ENCODE measurements at regions not wholly inside any gene's neighbourhood (a gene's known extent, or its start where the extent isn't known, plus 50 kb on each side); places are given as distances from the start of the nearest gene placed in this dataset.

DNA sequence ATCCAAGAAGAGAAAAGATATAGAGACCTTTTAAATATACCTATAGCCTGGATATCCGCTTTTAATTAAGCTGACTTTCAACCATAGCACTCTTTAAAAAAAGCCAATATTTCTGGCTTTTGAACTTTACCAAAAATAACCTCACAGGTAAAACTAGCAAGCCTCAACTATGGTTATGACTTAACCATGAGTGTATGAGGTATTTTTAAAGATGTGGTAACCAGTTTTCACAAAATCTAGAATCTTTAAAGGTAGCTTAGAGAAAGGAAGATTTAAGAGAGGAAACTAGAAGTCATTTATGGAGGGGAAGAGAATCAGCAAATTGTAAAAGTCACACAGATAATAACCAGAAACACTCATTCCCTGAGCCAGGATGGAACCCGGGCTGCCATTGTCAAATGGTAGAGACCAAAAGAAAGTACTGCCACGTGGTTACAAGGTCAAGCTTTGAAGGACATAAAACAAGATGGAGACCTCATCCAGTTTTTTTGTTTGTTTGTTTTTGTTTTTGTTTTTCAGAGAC lies 288.4 kb upstream of the RGS18 start:
- no peak for DNase-seq (ENCODE audit: low read depth, low spot score)
- Histone ChIP-seq H3K27me3 (replicated peaks in 1 of 2; ENCODE audit: control insufficient read depth in 2 of 2, insufficient read depth in 2 of 2, low read length in 1 of 2) (no peaks in the 10 kb centered on the region), H3K4me2 (ENCODE audit: control insufficient read depth, insufficient read depth) (no peak overlapping the region), H3K9me3 (replicated peaks; ENCODE audit: control insufficient read depth, insufficient read depth, low read length) (no peaks in the 10 kb centered on the region), H2AFZ (ENCODE audit: control insufficient read depth, low read depth, low read length) (no peak overlapping the region), H3K4me1 (ENCODE audit: control insufficient read depth, insufficient read depth, low read length) (no peaks in the 10 kb centered on the region), H3K36me3 (ENCODE audit: control insufficient read depth in 2 of 2, insufficient read depth in 2 of 2, low read length in 1 of 2) (no peaks in the 10 kb centered on the region), H3K9ac (ENCODE audit: control insufficient read depth, insufficient read depth, low read length) (no peak overlapping the region), H3K4me3 (no peak overlapping the region), H4K20me1 (ENCODE audit: control insufficient read depth, insufficient read depth) (no peaks in the 10 kb centered on the region), H3K79me2 (ENCODE audit: control insufficient read depth, insufficient read depth, low read length) (no peaks in the 10 kb centered on the region), H3K27ac (ENCODE audit: control insufficient read depth, insufficient read depth) (no peak overlapping the region)
- BruUV-seq (replicated peaks): no TSS peak
- intact Hi-C loops (cut with micrococcal nuclease; ENCODE audit: unreplicated experiment): no loop called here
- POLR2A ChIA-PET: interaction anchor here (0.6 kb wide), 1 partner anchor 12 kb away, joined by 3 read pairs; no protein-coding TSS in a partner anchor
- RAD21 ChIA-PET (ENCODE audit: unreplicated experiment): interaction anchor here (1.1 kb wide), 1 partner anchor 9 kb away, joined by 3 read pairs; no protein-coding TSS in a partner anchor
- CTCF ChIA-PET: no interaction called here
- 12% methylated on average over 3 of the region's 3 CpGs for WGBS (ENCODE audit: insufficient coverage, insufficient replicate concordance, low lambda C conversion rate, missing lambda C conversion rate)
- FAIRE-seq: no peak
- in situ Hi-C loops (cut with MboI): no loop called here
- TF ChIP-seq RUNX3 (IDR thresholded peaks at IDR 0.05; ENCODE audit: low read length): peak; percentile 33; the same call in 1 of the 2 replicates
- TF ChIP-seq JUNB (IDR thresholded peaks at IDR 0.05): peak; percentile 25; the same call in 1 of the 2 replicates
- no peak for TF ChIP-seq NRF1 (conservative IDR thresholded peaks at IDR 0.05; ENCODE audit: low read depth, low read length)
- TF ChIP-seq MEF2A (IDR thresholded peaks at IDR 0.05; ENCODE audit: insufficient read depth, low read depth, low read length): 0 out of 2 replicates have a peak, but pooled peaks have one; percentile 65
- TF ChIP-seq, protein P1, sequence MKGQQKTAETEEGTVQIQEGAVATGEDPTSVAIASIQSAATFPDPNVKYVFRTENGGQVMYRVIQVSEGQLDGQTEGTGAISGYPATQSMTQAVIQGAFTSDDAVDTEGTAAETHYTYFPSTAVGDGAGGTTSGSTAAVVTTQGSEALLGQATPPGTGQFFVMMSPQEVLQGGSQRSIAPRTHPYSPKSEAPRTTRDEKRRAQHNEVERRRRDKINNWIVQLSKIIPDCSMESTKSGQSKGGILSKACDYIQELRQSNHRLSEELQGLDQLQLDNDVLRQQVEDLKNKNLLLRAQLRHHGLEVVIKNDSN (IDR thresholded peaks at IDR 0.05; ENCODE audit: borderline replicate concordance, extremely low read length, insufficient read depth, low read depth, low read length): no peak
- peak; percentile 27 for ATAC-seq
- SMC1A ChIA-PET (ENCODE audit: uncharacterized antibody, unreplicated experiment): interaction anchor here (0.9 kb wide), 1 partner anchor 7 kb away, joined by 3 read pairs; no protein-coding TSS in a partner anchor

DNA sequence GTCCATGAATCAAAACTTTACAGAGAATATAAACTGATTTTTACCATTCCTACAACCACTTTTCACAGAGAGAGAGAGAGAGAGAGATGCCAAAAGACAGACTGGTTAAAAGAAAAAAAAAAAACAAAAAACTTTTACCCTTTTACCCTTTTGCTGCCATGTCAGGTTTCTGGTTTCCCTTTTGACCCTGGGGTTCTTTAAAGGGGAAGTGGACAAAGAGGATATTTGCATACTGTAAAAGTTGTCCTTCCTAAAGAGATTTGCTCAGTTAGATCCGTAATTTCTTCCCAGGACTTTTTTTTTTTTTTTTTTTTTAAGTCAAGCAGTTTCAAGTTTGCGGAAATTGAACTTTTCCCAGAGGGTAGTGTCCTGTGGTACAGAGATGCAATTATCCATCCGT lies 287.8 kb upstream of the RGS18 start:
- CTCF ChIA-PET: no interaction called here
- ATAC-seq: peak; percentile 75

More for the DNA sequence above, 287.8 kb upstream of the RGS18 start:
- Histone ChIP-seq H3K9me3 (replicated peaks; ENCODE audit: control insufficient read depth, insufficient read depth, low read length) (no peaks in the 10 kb centered on the region), H3K27me3 (replicated peaks in 1 of 2; ENCODE audit: control insufficient read depth in 2 of 2, insufficient read depth in 2 of 2, low read length in 1 of 2) (no peaks in the 10 kb centered on the region), H3K4me2 (ENCODE audit: control insufficient read depth, insufficient read depth) (no peak overlapping the region), H3K27ac (ENCODE audit: control insufficient read depth, insufficient read depth) (no peak overlapping the region), H3K79me2 (ENCODE audit: control insufficient read depth, insufficient read depth, low read length) (no peaks in the 10 kb centered on the region), H3K9ac (ENCODE audit: control insufficient read depth, insufficient read depth, low read length) (no peak overlapping the region), H3K36me3 (ENCODE audit: control insufficient read depth in 2 of 2, insufficient read depth in 2 of 2, low read length in 1 of 2) (no peaks in the 10 kb centered on the region), H4K20me1 (ENCODE audit: control insufficient read depth, insufficient read depth) (no peaks in the 10 kb centered on the region), H2AFZ (ENCODE audit: control insufficient read depth, low read depth, low read length) (no peak overlapping the region), H3K4me1 (ENCODE audit: control insufficient read depth, insufficient read depth, low read length) (no peaks in the 10 kb centered on the region), H3K4me3 (no peak overlapping the region)
- no peak for TF ChIP-seq POLR2AphosphoS2 (IDR thresholded peaks at IDR 0.05; ENCODE audit: low read depth, low read length)
- TF ChIP-seq SPI1 (IDR thresholded peaks at IDR 0.05; ENCODE audit: borderline replicate concordance, insufficient read depth, low read depth, low read length): peak; percentile 67; the same call in 1 of the 2 replicates
- no peak for TF ChIP-seq GABPA (IDR thresholded peaks at IDR 0.05; ENCODE audit: low read depth)
- no peak for DNase-seq (ENCODE audit: low read depth, low spot score)
- intact Hi-C loops (cut with micrococcal nuclease; ENCODE audit: unreplicated experiment): no loop called here
- in situ Hi-C loops (cut with MboI): no loop called here
- ChIA-PET SMC1A (ENCODE audit: uncharacterized antibody, unreplicated experiment) (no interaction called here), POLR2A (no interaction called here), RAD21 (ENCODE audit: unreplicated experiment) (no interaction called here)
- WGBS (ENCODE audit: insufficient coverage, insufficient replicate concordance, low lambda C conversion rate, missing lambda C conversion rate): 0% methylated on average over 2 of the region's 3 CpGs
- no TSS peak for BruUV-seq (replicated peaks)
- no peak for FAIRE-seq

Data from GM12878 (cell line).